ENCODE measurements at regions not wholly inside any gene's neighbourhood (a gene's known extent, or its start where the extent isn't known, plus 50 kb on each side); places are given as distances from the start of the nearest gene placed in this dataset.

DNA sequence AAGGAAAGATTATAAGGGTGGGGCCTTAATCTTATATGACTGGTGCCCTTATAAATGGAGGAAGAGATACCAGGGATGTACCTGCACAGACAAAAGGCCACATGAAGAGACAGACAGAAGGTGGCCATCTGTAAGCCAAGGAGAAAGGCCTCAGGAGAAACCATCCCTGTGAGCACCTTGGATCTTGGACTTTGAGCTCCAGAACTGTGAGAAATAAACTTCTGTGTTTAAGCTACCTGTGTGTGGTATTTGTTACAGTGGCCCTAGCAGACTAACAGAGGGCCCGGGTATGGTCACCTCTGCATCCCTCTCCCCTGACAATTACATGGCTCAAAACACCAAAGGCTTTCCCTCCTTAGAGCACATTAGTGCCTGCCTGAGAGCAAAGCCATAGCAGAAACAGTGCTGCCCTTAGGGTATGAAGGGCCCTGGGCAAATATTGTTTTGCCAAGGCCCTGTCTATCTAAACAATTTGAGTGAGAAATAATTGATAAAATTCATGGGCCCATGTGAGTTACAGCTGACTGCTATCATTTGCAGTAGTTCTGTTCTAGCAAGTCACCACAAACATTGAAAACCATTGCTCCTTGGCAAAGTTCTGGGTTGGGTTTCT, 109.3 kb upstream of the MYCN start:
- TF ChIP-seq, protein P1, sequence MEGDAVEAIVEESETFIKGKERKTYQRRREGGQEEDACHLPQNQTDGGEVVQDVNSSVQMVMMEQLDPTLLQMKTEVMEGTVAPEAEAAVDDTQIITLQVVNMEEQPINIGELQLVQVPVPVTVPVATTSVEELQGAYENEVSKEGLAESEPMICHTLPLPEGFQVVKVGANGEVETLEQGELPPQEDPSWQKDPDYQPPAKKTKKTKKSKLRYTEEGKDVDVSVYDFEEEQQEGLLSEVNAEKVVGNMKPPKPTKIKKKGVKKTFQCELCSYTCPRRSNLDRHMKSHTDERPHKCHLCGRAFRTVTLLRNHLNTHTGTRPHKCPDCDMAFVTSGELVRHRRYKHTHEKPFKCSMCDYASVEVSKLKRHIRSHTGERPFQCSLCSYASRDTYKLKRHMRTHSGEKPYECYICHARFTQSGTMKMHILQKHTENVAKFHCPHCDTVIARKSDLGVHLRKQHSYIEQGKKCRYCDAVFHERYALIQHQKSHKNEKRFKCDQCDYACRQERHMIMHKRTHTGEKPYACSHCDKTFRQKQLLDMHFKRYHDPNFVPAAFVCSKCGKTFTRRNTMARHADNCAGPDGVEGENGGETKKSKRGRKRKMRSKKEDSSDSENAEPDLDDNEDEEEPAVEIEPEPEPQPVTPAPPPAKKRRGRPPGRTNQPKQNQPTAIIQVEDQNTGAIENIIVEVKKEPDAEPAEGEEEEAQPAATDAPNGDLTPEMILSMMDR (IDR thresholded peaks at IDR 0.05; ENCODE audit: borderline replicate concordance, extremely low read depth, low read length, poor library complexity, severe bottlenecking) = no peak
- TF ChIP-seq EZH2 (IDR thresholded peaks at IDR 0.05; ENCODE audit: borderline replicate concordance, low read depth, low read length, severe bottlenecking) = no peak

All from DND-41 (cell line).